Heart left ventricle (tissue), 16 donors: ENCODE measurements at regions not wholly inside any gene's neighbourhood (a gene's known extent, or its start where the extent isn't known, plus 50 kb on each side); places are given as distances from the start of the nearest gene placed in this dataset.
"Not testable (repeated sequence)": the region's sequence is repeated elsewhere in the genome, so short reads cannot be mapped to it uniquely, and the experiment has no call there.

Experiments used
- ATAC-seq, 4 donors: fragments of 200-7000 bp; cut with Tn5 transposase; one replicate each; pipeline ENCODE4 v1.9.1; 2020 to 2022; ENCODE audit warnings: moderate library complexity in 4 of 4, mild to moderate bottlenecking in 3 of 4, moderate number of reproducible peaks in 1 of 4
- DNase-seq, 5 donors: peaks; one replicate each; pipeline ENCODE4 v3.0.0-alpha.2; 2020
- H3K27ac ChIP-seq, 12 donors: fragments of 200-600 bp; sonication (generic) in 4 of 12; one replicate each; pipeline versions ENCODE4 v1.5.0 to v1.8.0; 2016 to 2022; ENCODE audit warnings: mild to moderate bottlenecking in 2 of 12
- H3K27me3 ChIP-seq, 9 donors: fragments of 200-600 bp; sonication (generic) in 2 of 9; one replicate each; pipeline versions ENCODE4 v1.5.1 to v1.8.0; 2016 to 2022; ENCODE audit warnings: mild to moderate bottlenecking in 3 of 9
- H3K36me3 ChIP-seq, 9 donors: fragments of 200-600 bp; sonication (generic) in 2 of 9; one replicate each; pipeline versions ENCODE4 v1.5.0 to v1.8.0; 2018 to 2022; ENCODE audit warnings: mild to moderate bottlenecking in 2 of 9
- H3K4me1 ChIP-seq, 12 donors: fragments of 200-600 bp; sonication (generic) in 4 of 12; one replicate each; pipeline versions ENCODE4 v1.5.0 to v1.8.0; 2016 to 2022; ENCODE audit warnings: mild to moderate bottlenecking in 3 of 12
- H3K4me3 ChIP-seq, 12 donors: fragments of 200-600 bp; sonication (generic) in 4 of 12; one replicate each; pipeline versions ENCODE4 v1.5.0 to v1.8.0; 2017 to 2022; ENCODE audit warnings: mild to moderate bottlenecking in 9 of 12, moderate library complexity in 4 of 12
- H3K9me3 ChIP-seq, 12 donors: fragments of 200-600 bp; sonication (generic) in 4 of 12; one replicate each; pipeline versions ENCODE4 v1.5.0 to v1.8.0; 2016 to 2022; ENCODE audit warnings: mild to moderate bottlenecking in 1 of 12
- POLR2A ChIP-seq, 2 donors: fragments of 450-650 bp; IDR thresholded peaks; one replicate each; pipeline ENCODE4 v1.6.1; 2017; ENCODE audit warnings: antibody characterized with exemption in 2 of 2, mild to moderate bottlenecking in 2 of 2, moderate library complexity in 2 of 2
- WGBS, 4 donors: extraction: QIAGEN DNeasy Blood & Tissue Kit in 2 of 4; methylation state at CpG; one replicate each; pipeline versions ENCODE4 v1.1.5 to v1.1.7; 2013 to 2018; 5-methylcytosine and 5-hydroxymethylcytosine counted together
- intact Hi-C, 10 donors: fragments of 100-400 bp; cut with DNase I; formaldehyde crosslinking; loops; one replicate each; pipeline versions ENCODE4 v1.11.1 to v1.14.2; 2022
- TF ChIP-seq, protein P1 (sequence below), 12 donors: fragments of 200-600 bp; sonication (generic) in 4 of 12; IDR thresholded peaks; one replicate each; pipeline versions ENCODE4 v1.5.0 to v1.8.0; 2018 to 2022; ENCODE audit warnings: antibody characterized with exemption in 12 of 12, mild to moderate bottlenecking in 5 of 12
- donor health status: ischemic (EF 13 %, LVEDD 7.1; RV severe dilation, severe dysfunction).
- donor health status: healthy with polysubstance abuse.
- donor health status: DM: no; HTN: yes; CAD: no.
- donor health status: DM: no; HTN: no; CAD: no.
- donor health status: ischemic (EF 25% LVEDD 6.9; RV normal size, moderate dysfunction).
- donor health status: ischemic (EF 25% LVEDD 5.7; RV mildly dilated, moderate dysfunction).
- donor health status: healthy.
- donor health status: DM: yes; HTN: yes; CAD: no.
- donor health status: ischemic (EF 35%, LVEDD 5.7; RV mildly dilated, moderate dysfunction).
- donor health status: nonischemic (EF 11% LVEDD 7.7; RV severe dilation, severe dysfunction).
- donor health status: DM: yes; HTN: yes; CAD: no.
- donor health status: PGD.
- donor health status: ischemic (EF 29% LVEDD 5.4; RV normal size, mild dysfunction).
- donor health status: nonischemic (EF 23%, LVEDD 6.1; RV moderate dilation, normal function).

DNA sequence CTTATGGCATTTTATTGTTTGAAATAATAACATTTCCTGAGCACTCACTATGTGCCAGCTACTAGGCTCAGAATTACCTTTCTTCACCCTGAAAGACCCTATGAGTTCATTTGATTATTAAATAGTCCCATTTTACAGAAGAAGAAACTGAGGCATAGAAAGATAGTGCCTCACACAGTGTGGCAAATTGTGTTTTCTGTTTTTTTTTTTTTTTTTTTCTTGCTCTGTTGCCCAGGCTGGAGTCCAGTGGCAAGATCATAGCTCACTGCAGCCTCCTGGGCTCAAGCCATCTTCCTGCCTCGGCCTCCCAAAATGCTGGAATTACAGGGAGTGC is 59.7 kb upstream of the PTPN1 start:
- intact Hi-C loops = loop anchor here in 6 of 10 donors (2.0 to 10.0 kb wide), 5 partner anchors 33 to 166 kb away; no protein-coding TSS in a partner anchor
- no peak for DNase-seq
- peak overlapping the region in 7 of 12 donors; percentile 64 to 75 (median 71) for H3K27ac ChIP-seq

DNA sequence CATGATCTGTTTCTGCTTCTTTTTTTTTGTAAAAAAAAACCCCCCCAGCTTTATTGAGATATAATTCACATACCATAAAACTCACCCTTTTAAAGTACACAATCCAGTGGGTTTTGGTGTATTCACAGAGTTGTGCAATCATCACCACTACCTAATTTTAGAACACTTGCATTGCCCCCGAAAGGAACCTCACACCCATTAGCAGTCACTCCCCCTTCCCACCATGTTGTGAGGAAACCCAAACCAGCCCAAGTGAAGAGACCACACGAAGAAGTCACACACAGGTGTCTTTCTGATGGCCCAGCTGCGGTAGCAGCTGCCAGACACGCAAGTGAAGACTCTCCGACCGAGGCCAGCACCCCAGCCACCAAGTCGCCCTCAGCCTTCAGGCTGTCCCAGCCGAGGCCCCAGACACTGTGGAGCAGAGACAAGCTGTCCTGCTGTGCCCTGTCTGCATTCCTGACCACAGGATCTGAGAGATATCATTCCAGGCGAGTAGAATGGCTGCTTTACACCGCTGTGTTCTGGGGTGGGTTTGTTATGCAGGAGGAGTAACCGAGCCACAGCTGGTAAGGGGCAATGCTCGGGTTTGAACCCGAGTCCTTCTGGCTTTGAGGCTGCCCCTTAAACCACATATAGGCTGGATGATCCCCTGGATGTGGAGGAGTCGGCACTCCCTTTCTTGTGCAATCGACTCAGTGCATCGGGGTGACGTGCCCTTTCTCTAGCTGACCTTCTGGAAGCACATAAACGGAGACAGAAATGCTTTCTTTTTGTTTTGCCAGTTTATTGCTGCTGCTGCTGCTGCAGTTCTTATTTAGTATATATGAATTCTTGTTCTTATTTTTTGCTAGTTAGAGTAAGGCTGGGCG is 59.1 kb upstream of the PTPN1 start:
- intact Hi-C loops = loop anchor here in 6 of 10 donors (2.0 to 10.0 kb wide), 5 partner anchors 34 to 166 kb away; no protein-coding TSS in a partner anchor
- H3K27me3 ChIP-seq = no peaks in the 10 kb centered on the region
- peak in 2 of 5 donors; percentile 50 to 61 for DNase-seq
- peak; percentile 62 to 80 (median 66) for ATAC-seq
- no peaks in the 10 kb centered on the region for H3K36me3 ChIP-seq
- H3K4me3 ChIP-seq = peak overlapping the region in 11 of 12 donors; percentile 1 to 44 (median 33)
- peak in 1 of 2 donors; percentile 29 for TF ChIP-seq POLR2A (IDR thresholded peaks at IDR 0.05)
- TF ChIP-seq, protein P1, sequence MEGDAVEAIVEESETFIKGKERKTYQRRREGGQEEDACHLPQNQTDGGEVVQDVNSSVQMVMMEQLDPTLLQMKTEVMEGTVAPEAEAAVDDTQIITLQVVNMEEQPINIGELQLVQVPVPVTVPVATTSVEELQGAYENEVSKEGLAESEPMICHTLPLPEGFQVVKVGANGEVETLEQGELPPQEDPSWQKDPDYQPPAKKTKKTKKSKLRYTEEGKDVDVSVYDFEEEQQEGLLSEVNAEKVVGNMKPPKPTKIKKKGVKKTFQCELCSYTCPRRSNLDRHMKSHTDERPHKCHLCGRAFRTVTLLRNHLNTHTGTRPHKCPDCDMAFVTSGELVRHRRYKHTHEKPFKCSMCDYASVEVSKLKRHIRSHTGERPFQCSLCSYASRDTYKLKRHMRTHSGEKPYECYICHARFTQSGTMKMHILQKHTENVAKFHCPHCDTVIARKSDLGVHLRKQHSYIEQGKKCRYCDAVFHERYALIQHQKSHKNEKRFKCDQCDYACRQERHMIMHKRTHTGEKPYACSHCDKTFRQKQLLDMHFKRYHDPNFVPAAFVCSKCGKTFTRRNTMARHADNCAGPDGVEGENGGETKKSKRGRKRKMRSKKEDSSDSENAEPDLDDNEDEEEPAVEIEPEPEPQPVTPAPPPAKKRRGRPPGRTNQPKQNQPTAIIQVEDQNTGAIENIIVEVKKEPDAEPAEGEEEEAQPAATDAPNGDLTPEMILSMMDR (IDR thresholded peaks at IDR 0.05) = no peak
- H3K9me3 ChIP-seq = no peaks in the 10 kb centered on the region
- peak overlapping the region in 11 of 12 donors; percentile 9 to 75 (median 66) for H3K27ac ChIP-seq
- 27 to 32% (median 29%) methylated on average over 19 of the region's 19 CpGs for WGBS, 4 donors
- H3K4me1 ChIP-seq = peaks cover 0 to 46% (median 11%) of the 10 kb centered on the region in 12 donors

More for the DNA sequence above, 59.7 kb upstream of the PTPN1 start:
- WGBS, 4 donors = 75 to 89% (median 85%) methylated on average over 1 of the region's 1 CpG
- peaks cover 0 to 41% (median 9%) of the 10 kb centered on the region in 12 donors for H3K4me1 ChIP-seq
- H3K9me3 ChIP-seq = no peaks in the 10 kb centered on the region
- no peak for ATAC-seq
- H3K27me3 ChIP-seq = no peaks in the 10 kb centered on the region
- H3K36me3 ChIP-seq = no peaks in the 10 kb centered on the region
- no peak overlapping the region for H3K4me3 ChIP-seq
- TF ChIP-seq, protein P1 (IDR thresholded peaks at IDR 0.05) = no peak
- no peak for TF ChIP-seq POLR2A (IDR thresholded peaks at IDR 0.05)

DNA sequence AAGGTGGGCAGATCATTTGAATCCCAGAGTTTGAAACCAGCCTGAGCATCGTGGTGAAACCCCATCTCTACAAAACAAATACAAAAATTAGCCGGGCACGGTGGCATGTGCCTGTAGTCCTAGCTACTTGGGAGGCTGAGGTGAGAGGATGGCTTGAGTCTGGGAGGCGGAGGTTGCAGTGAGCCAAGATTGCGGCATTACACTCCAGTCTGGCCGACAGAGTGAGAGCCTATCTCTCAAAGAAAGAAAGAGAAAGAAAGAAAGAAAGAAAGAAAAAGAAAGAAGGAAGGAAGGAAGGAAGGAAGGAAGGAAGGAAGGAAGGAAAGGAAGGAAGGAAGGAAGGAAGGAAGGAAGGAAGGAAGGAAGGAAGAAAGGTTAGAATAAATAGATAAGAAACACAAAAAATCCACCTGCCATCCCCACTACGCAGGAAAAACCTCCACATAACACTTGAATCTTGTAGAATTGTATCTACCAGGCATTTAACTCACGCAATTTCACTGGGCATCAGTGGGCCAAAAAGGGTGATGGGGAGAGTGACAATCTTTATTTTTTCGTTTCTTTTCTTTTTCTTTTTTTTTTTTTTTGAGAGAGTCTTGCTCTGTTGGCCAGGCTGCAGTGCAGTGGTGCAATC is 58.3 kb upstream of the PTPN1 start:
- DNase-seq, ATAC-seq, H3K36me3 ChIP-seq, H3K9me3 ChIP-seq, H3K27me3 ChIP-seq: not testable (repeated sequence)
- Histone ChIP-seq H3K4me3 (peak overlapping the region in 8 of 12 donors; percentile 1 to 44 (median 36)), H3K4me1 (peaks cover 0 to 46% (median 15%) of the 10 kb centered on the region in 12 donors), H3K27ac (peak overlapping the region in 10 of 12 donors; percentile 36 to 75 (median 68))
- 77 to 83% (median 80%) methylated on average over 9 of the region's 9 CpGs for WGBS, 4 donors
- intact Hi-C loops = loop anchor here in 6 of 10 donors (2.0 to 10.0 kb wide), 5 partner anchors 35 to 167 kb away; no protein-coding TSS in a partner anchor

DNA sequence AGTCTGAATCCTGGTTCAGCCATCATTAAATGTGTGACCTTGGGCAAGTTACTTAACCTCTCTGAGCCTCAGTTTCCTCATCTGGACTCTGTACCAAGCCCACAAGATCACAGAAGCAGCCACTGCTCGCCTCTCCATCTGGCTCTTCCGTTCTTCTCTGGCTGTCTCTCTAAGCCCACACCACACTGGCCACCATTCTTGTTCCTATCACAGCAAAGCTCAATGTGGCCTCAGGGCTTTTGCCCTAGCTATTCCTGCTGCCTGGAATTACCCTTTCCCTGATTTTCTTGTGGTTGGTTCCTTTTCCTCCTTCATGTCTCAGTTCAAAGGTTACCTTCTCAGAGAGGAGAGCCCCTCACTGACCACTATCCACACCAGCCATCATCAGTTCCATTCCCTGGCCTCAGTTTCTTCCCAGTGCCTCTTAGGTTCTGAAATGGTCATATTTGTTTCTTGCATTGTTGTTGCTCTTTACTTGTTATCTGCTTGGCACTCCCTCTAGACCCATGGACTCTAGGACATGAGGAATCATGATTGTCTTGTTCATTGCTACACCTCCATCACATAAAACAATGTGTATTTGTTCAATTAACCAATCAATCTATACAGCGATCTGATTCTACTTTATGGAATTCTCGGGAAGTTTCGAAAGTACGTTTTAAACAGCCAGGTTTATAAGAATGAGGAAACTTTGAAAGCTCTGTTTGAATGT is 56.5 kb upstream of the PTPN1 start:
- H3K4me3 ChIP-seq = no peak overlapping the region
- H3K36me3 ChIP-seq = no peaks in the 10 kb centered on the region
- ATAC-seq (no peak), DNase-seq (no peak)
- no peak for TF ChIP-seq POLR2A (IDR thresholded peaks at IDR 0.05)
- peak overlapping the region in 1 of 12 donors; percentile 22 for H3K27ac ChIP-seq
- intact Hi-C loops = loop anchor here in 6 of 10 donors (5.0 to 10.0 kb wide), 4 partner anchors 36 to 169 kb away; no protein-coding TSS in a partner anchor
- peaks cover 0 to 52% (median 15%) of the 10 kb centered on the region in 12 donors for H3K4me1 ChIP-seq
- H3K27me3 ChIP-seq = no peaks in the 10 kb centered on the region
- no peaks in the 10 kb centered on the region for H3K9me3 ChIP-seq
- 78 to 93% (median 85%) methylated on average over 6 of the region's 6 CpGs for WGBS, 4 donors

DNA sequence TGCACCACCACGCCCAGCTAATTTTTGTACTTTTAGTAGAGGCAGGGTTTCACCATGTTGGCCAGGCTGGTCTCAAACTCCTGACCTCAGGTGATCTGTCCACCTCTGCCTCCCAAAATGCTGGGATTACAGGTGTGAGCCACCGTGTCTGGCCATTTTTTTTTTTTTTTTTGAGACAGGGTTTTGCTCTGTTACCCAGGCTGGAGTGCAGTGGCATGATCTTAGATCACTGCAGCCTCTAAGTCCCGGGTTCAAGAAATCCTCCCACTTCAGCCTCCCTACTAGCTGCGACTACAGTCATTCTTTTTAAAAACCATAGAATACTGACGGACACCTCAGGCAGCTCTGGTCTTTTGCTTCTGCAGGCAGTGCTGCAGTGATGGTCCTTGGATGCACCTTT is 54.9 kb upstream of the PTPN1 start:
- DNase-seq, H3K36me3 ChIP-seq, H3K9me3 ChIP-seq, ATAC-seq, H3K4me3 ChIP-seq, H3K27me3 ChIP-seq: not testable (repeated sequence)
- Histone ChIP-seq H3K4me1 (peaks cover 0 to 49% (median 15%) of the 10 kb centered on the region in 12 donors), H3K27ac (peak overlapping the region in 1 of 12 donors; percentile 41)
- WGBS, 4 donors = 89 to 94% (median 93%) methylated on average over 5 of the region's 5 CpGs
- intact Hi-C loops = loop anchor here in 7 of 10 donors (5.0 to 10.0 kb wide), 5 partner anchors 48 to 170 kb away; no protein-coding TSS in a partner anchor
